Caki2 (cell line): ENCODE measurements at regions not wholly inside any gene's neighbourhood (a gene's known extent, or its start where the extent isn't known, plus 50 kb on each side); places are given as distances from the start of the nearest gene placed in this dataset.

Experiments used
- DNase-seq: peaks from one replicate; pipeline ENCODE4 v3.0.0-alpha.2; 2015; ENCODE audit warnings: low read depth
- in situ Hi-C: cut with HindIII; loops from 2 replicates; pipeline ENCODE4 v1.10.0; 2016; ENCODE audit warnings: low sequenced_read_pairs, low pct_unique_long_range_greater_than_20kb, mixed read lengths

GRCh38 chr4:178340468-178340867 is 898.2 kb upstream of the AGA start:
- in situ Hi-C loops, result no loop called here
- no peak for DNase-seq

- DNase-seq, result no peak
- in situ Hi-C loops, result no loop called here
Measured at GRCh38 chr4:178344096-178344495, 901.9 kb upstream of the AGA start.

DNA sequence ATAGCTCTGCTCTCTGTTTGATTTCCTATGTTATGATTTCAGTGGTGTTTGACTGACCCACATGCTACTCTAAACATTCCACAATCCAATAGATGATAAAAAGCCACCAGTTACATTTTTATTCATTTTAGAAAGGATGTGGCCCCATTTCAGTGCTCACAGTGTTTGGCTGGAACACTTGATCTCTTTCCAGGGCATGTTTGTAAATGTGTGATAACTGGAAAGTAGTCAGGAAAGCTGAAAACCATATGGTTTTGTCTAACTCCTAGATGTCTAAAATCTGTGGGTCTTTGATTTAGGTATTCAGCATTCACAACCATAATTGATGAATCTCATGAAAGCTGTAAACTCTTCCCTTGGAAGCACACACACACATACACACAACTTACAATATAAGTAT is 904.9 kb upstream of the AGA start:
- in situ Hi-C loops, result no loop called here
- no peak for DNase-seq

DNA sequence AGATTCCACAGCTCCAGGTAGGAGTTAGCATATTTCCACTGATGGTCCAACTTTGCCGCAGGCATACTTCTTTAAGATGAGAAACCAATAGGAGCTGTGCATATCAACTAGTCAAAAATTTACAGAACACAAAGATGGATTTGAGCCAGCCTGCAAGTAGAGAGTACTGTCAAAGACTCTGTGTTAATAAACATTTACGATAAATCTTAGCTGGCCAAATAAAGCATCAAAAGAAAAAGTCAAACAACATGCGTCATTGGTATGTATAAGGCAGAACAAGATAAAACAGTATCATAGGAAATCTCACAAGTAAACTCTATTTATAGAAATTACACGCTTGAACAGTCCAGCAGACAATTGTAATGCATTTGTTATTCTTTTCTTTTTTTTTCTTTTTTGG is 907.4 kb upstream of the AGA start:
- DNase-seq, result no peak

DNA sequence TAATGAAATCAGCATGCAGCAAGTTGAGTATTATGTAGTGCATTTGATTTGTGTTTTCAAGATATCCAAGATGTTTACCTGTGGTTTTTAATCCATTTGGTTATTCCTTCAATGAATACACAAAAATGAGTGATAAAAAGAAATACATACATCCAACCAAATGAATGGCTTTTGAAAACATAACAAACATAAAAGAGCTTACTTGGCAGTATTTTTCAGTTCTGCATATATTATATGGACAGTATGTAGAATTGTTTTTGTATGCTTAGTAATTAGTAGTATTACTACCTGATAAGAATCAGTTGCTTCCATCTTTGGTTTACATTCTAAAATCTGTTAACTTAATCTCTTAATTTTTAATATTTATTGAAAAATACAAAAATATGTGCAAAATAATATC is 908.9 kb upstream of the AGA start:
- in situ Hi-C loops, result no loop called here
- no peak for DNase-seq

More for the DNA sequence above, 907.4 kb upstream of the AGA start:
- in situ Hi-C loops, result no loop called here

DNA sequence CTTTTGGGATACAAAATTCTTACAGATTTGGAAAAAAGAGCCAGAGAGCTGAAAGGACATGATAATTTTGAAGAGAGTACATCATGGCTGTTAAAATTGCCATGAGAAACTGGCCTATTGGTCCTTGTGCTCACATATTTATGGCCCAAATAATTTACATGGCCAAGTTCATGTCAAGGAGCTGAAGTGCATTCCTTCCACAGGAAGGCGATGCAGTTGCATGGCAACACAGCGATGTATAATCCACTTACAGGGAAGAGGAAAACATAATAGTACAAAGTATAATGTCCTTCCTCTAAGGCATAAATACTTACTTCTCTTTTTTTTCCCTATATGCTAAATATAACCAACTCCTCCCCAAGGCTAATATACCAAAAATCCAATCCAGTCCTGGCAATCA is 914.5 kb upstream of the AGA start:
- DNase-seq, result no peak
- in situ Hi-C loops, result no loop called here

DNA sequence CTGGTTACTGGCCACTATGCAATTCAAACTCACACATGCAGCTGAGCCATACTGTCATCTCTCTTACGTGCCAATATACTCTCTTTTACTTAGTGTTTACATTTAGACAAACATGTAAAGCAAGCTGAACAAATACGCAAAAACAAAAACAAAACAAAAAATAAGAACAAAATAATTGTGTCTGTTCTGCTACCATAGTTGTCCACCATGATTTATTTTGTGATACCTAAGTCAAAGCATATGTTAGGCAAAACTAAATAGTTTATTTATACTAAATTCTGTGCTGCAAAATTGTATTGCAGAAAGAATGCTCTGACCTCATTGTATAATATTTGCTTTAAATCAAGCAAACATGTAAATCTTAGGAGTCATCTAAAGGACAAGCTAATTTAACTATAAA is 943.2 kb upstream of the AGA start:
- DNase-seq, result no peak
- in situ Hi-C loops, result no loop called here

- no peak for DNase-seq
Measured at GRCh38 chr4:178387756-178388155, 945.5 kb upstream of the AGA start.

DNA sequence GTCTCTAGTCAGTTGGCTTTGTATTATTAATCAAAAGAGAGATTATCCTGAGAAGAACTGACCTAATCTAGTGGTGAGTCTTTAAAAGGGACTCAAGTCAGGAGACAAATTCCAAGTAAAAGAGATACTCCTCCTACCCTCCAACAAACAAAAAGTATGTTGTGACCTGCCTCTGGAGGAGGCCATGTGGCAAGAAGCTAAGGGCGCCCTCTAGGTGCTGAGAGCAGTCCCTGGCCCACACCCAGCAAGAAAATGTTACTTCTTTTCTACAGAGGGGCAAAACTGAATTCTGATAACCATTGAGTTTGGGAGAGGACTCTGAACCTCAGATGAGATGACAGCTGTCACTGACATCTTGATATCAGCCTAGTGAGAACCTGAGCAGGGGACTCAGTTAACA is 953.6 kb upstream of the AGA start:
- in situ Hi-C loops, result no loop called here
- DNase-seq, result no peak

More at GRCh38 chr4:178387756-178388155, 945.5 kb upstream of the AGA start:
- in situ Hi-C loops, result no loop called here

GRCh38 chr4:178412455-178412854 is 970.2 kb upstream of the AGA start:
- DNase-seq, result no peak
- in situ Hi-C loops, result no loop called here

GRCh38 chr4:178414042-178414441 is 971.8 kb upstream of the AGA start:
- DNase-seq, result no peak
- in situ Hi-C loops, result no loop called here

DNA sequence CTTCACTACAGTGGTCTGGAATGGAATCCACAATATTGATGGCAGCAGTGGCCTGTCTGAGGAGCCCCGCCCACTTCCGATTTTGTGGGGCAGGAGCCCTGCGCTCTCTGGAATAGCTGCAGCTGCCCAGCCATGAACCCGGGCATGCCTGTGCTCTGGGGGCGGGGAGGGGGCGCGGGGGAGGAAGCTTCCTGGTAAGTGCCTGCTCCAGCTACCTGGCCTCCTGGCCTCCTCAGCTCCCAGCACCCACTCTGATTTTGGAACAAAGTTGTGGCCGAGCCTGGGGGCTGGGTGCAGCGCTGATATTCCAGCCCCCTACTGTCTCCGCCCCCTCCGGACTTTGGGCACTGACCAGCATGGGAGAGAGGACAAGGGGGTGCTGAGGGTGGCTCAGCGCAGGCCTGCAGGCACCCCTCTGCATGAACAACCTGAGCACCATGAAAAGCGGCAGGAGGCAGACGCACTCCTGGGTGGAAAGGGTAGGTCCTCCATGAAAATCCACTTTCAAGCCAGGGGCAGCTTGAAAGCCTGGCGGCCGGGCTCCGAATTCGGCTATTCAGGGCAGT is 972.7 kb upstream of the AGA start:
- in situ Hi-C loops, result no loop called here
- DNase-seq, result no peak

GRCh38 chr4:178415925-178416324 is 973.7 kb upstream of the AGA start:
- in situ Hi-C loops, result no loop called here
- no peak for DNase-seq

DNA sequence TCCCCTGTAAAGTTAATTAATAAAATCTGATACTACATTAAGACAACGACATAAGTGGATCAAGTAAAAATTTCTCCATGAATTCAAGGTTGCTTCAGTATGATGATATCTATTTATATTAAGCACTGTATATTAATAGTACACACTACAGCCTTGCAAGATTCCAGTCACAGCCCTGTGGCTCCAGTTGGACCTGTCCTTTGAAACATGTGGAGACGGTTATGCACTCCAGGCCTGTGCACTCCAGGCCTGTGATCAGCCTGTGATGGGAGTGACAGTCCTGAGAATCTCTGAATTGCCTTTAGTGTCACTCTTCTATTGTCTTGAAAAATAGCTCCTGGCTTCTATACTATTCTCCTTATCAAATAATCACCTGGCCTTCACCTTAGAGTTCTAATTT is 981.1 kb upstream of the AGA start:
- DNase-seq, result no peak
- in situ Hi-C loops, result no loop called here

DNA sequence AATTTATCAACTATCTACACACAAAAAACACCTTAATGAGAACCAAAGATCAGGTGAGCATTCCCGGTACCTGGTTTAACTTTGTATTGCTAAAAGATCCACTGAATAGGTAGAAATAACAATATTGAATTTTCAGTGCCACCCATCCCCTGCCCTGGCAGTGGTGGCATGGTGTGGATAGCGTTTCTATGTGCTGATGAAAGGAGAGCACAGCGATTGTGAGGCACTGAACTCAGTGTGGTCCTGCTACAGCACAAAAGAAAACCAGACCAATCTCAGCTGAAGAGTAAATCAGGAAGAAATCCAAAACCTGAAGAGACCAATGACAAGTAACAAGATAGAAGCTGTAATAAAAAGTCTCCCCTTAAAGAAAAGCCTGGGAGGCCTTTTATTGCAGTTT is 984.6 kb upstream of the AGA start:
- no peak for DNase-seq
- in situ Hi-C loops, result no loop called here

DNA sequence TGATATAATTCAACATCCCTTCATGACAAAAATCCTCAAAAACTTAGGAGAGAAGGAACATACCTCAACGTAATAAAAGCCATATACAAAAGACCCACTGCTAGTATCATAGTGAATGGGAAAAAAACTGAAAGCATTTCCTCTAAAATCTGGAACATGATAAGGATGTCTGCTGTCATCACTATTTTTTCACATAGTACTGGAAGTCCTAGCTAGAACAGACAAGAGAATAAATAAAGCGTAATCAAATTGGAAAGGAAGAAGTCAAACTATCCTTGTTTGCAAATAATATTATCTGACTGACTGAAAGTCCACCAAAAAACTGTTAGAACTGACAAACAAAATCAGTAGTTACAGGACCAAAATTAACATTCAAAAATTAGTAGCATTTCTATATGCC is 985.4 kb upstream of the AGA start:
- in situ Hi-C loops, result no loop called here
- no peak for DNase-seq

GRCh38 chr4:178448372-178449035 is 1006.3 kb upstream of the AGA start:
- DNase-seq, result no peak
- in situ Hi-C loops, result no loop called here

GRCh38 chr4:178450614-178451013 is 1008.4 kb upstream of the AGA start:
- no peak for DNase-seq
- in situ Hi-C loops, result no loop called here

- no peak for DNase-seq
- in situ Hi-C loops, result no loop called here
Measured at GRCh38 chr4:178453057-178453456, 1010.8 kb upstream of the AGA start.

- DNase-seq, result no peak
- in situ Hi-C loops, result no loop called here
Measured at GRCh38 chr4:178457286-178457685, 1015.0 kb upstream of the AGA start.
